ENCODE measurements at regions not wholly inside any gene's neighbourhood (a gene's known extent, or its start where the extent isn't known, plus 50 kb on each side); places are given as distances from the start of the nearest gene placed in this dataset.

- TF ChIP-seq, protein P1, sequence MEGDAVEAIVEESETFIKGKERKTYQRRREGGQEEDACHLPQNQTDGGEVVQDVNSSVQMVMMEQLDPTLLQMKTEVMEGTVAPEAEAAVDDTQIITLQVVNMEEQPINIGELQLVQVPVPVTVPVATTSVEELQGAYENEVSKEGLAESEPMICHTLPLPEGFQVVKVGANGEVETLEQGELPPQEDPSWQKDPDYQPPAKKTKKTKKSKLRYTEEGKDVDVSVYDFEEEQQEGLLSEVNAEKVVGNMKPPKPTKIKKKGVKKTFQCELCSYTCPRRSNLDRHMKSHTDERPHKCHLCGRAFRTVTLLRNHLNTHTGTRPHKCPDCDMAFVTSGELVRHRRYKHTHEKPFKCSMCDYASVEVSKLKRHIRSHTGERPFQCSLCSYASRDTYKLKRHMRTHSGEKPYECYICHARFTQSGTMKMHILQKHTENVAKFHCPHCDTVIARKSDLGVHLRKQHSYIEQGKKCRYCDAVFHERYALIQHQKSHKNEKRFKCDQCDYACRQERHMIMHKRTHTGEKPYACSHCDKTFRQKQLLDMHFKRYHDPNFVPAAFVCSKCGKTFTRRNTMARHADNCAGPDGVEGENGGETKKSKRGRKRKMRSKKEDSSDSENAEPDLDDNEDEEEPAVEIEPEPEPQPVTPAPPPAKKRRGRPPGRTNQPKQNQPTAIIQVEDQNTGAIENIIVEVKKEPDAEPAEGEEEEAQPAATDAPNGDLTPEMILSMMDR (IDR thresholded peaks at IDR 0.05) = no peak
- FAIRE-seq = no peak
- no peaks in the 10 kb centered on the region for H3K9me3 ChIP-seq
Observed at GRCh38 chr5:56330167-56330566, 97.0 kb upstream of the ANKRD55 start.

GRCh38 chr5:56329652-56330051 is 96.5 kb upstream of the ANKRD55 start:
- DNase-seq (no peak), FAIRE-seq (no peak), ATAC-seq (no peak)
- Histone ChIP-seq H3K4me1 (peaks cover 0 to 9% (median 0%) of the 10 kb centered on the region in 3 donors), H3K9me3 (no peaks in the 10 kb centered on the region), H3K27me3 (no peaks in the 10 kb centered on the region), H3K27ac (peak overlapping the region in 2 of 4 donors; percentile 62 to 73), H3K4me3 (no peak overlapping the region), H3K36me3 (no peaks in the 10 kb centered on the region)
- WGBS, 2 donors = 91 to 94% methylated on average over 3 of the region's 3 CpGs
- intact Hi-C loops (cut with DNase I) = loop anchor here in 1 of 3 donors (10.0 kb wide), 1 partner anchor 55 kb away; no protein-coding TSS in a partner anchor
- TF ChIP-seq, protein P1 (IDR thresholded peaks at IDR 0.05) = no peak

More at GRCh38 chr5:56330167-56330566, 97.0 kb upstream of the ANKRD55 start:
- 66 to 77% methylated on average over 2 of the region's 2 CpGs for WGBS, 2 donors
- ATAC-seq (no peak), DNase-seq (no peak)
- H3K4me1 ChIP-seq = peaks cover 0 to 9% (median 0%) of the 10 kb centered on the region in 3 donors
- no peaks in the 10 kb centered on the region for H3K27me3 ChIP-seq
- intact Hi-C loops (cut with DNase I) = no loop called here
- peak overlapping the region in 2 of 4 donors; percentile 62 to 73 for H3K27ac ChIP-seq
- H3K4me3 ChIP-seq = no peak overlapping the region
- H3K36me3 ChIP-seq = no peaks in the 10 kb centered on the region

- Histone ChIP-seq H3K36me3 (no peaks in the 10 kb centered on the region), H3K4me3 (no peak overlapping the region), H3K9me3 (no peaks in the 10 kb centered on the region), H3K4me1 (peaks cover 0 to 9% (median 0%) of the 10 kb centered on the region in 3 donors), H3K27me3 (no peaks in the 10 kb centered on the region), H3K27ac (peak overlapping the region in 2 of 4 donors; percentile 62 to 73)
- ATAC-seq (peak in 3 of 4 donors; percentile 69 to 90 (median 76)), DNase-seq (no peak), FAIRE-seq (no peak)
- TF ChIP-seq, protein P1 (IDR thresholded peaks at IDR 0.05) = no peak
- WGBS, 2 donors = 73 to 82% methylated on average over 3 of the region's 3 CpGs
- intact Hi-C loops (cut with DNase I) = loop anchor here in 1 of 3 donors (10.0 kb wide), 1 partner anchor 54 kb away; no protein-coding TSS in a partner anchor
Observed at GRCh38 chr5:56328753-56329560, 95.8 kb upstream of the ANKRD55 start.

DNA sequence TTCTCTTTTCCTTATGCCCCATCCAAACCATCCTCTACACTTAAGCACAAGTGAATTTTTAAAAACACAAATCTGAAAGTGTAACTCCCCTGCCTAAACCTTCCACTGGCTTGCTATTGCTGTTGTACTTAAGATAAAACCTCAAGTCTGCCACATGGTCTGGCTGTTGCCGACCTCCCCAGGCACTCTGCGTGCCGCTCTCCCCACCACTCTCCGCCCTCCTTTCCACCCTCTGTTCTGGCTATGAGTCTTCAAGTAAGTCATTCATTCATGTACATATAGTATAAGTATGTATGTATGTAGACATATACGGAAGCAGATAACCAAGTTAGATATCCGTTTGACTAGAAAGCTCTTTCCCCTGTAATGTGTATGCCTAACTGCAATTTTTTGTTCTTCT is 94.7 kb upstream of the ANKRD55 start:
- ATAC-seq (no peak), FAIRE-seq (no peak), DNase-seq (no peak)
- H3K9me3 ChIP-seq = no peaks in the 10 kb centered on the region
- H3K27me3 ChIP-seq = no peaks in the 10 kb centered on the region
- no peaks in the 10 kb centered on the region for H3K36me3 ChIP-seq
- TF ChIP-seq, protein P1 (IDR thresholded peaks at IDR 0.05) = no peak
- peaks cover 0 to 9% (median 0%) of the 10 kb centered on the region in 3 donors for H3K4me1 ChIP-seq
- no peak overlapping the region for H3K27ac ChIP-seq
- intact Hi-C loops (cut with DNase I) = loop anchor here in 1 of 3 donors (10.0 kb wide), 1 partner anchor 53 kb away; no protein-coding TSS in a partner anchor
- 83 to 84% methylated on average over 6 of the region's 6 CpGs for WGBS, 2 donors
- no peak overlapping the region for H3K4me3 ChIP-seq

DNA sequence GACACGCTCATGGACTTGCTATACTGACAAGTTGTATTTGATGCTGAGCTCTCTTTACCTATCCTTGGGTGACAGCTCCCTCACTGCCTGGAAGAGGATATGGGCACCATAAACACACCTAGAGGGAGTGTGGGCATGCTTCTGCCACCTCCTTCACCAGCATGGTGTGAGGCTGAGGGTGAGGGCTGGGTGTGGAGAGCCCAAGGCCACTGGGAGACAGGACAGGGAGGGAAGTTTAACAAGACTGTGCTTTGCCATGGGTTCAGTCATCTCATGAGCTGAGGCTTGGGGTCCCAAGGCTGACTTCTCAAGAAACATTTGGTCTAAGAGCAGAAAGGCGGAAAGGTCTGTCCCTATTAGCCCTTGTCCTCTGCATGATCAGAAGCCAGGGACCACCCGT is 93.6 kb upstream of the ANKRD55 start:
- Histone ChIP-seq H3K27ac (no peak overlapping the region), H3K27me3 (no peaks in the 10 kb centered on the region), H3K4me3 (no peak overlapping the region), H3K9me3 (no peaks in the 10 kb centered on the region), H3K4me1 (peaks cover 0 to 9% (median 0%) of the 10 kb centered on the region in 3 donors), H3K36me3 (no peaks in the 10 kb centered on the region)
- whole genome bisulfite sequencing, 2 donors = 94 to 99% methylated on average over 3 of the region's 3 CpGs
- no peak for FAIRE-seq
- no peak for ATAC-seq
- TF ChIP-seq, protein P1 (IDR thresholded peaks at IDR 0.05) = no peak
- DNase-seq = no peak
- intact Hi-C loops (cut with DNase I) = loop anchor here in 1 of 3 donors (10.0 kb wide), 1 partner anchor 52 kb away; no protein-coding TSS in a partner anchor
